Activated naive CD8-positive, alpha-beta T cell treated with anti-CD3 and anti-CD28 coated beads, Interleukin-2, amount 50 U/mL, for 24 hours (primary cell): ENCODE measurements at regions not wholly inside any gene's neighbourhood (a gene's known extent, or its start where the extent isn't known, plus 50 kb on each side); places are given as distances from the start of the nearest gene placed in this dataset.

ENCODE experiments used
- ATAC-seq: fragments of 150-1000 bp; cut with Tn5 transposase; one replicate; pipeline ENCODE4 v1.10.0; 2021
- DNase-seq: peaks from one replicate; pipeline ENCODE4 v3.0.0; 2021
- H3K27ac Mint-ChIP-seq: one replicate; pipeline ENCODE4 v1.8.0; 2021; ENCODE audit warnings: mild to moderate bottlenecking, mixed read lengths
- H3K27me3 Mint-ChIP-seq: one replicate; pipeline ENCODE4 v1.8.0; 2021; ENCODE audit warnings: mixed read lengths
- H3K36me3 Mint-ChIP-seq: one replicate; pipeline ENCODE4 v1.8.0; 2021; ENCODE audit warnings: low read depth, mixed read lengths
- H3K4me1 Mint-ChIP-seq: one replicate; pipeline ENCODE4 v1.8.0; 2021; ENCODE audit warnings: mixed read lengths
- H3K4me3 Mint-ChIP-seq: one replicate; pipeline ENCODE4 v1.8.0; 2021; ENCODE audit warnings: mild to moderate bottlenecking, moderate library complexity, mixed read lengths
- H3K9me3 Mint-ChIP-seq: one replicate; pipeline ENCODE4 v1.8.0; 2021; ENCODE audit warnings: mixed read lengths

GRCh38 chr6:105985098-105985815 is 100.9 kb upstream of the PRDM1 start:
- Mint-ChIP-seq H3K4me1 (peaks cover 21% of the 10 kb centered on the region), H3K4me3 (peak overlapping the region; percentile 18), H3K27ac (no peak overlapping the region), H3K27me3 (peaks cover 81% of the 10 kb centered on the region), H3K9me3 (peaks cover 4% of the 10 kb centered on the region), H3K36me3 (peaks cover 4% of the 10 kb centered on the region)
- ATAC-seq: no peak
- no peak for DNase-seq

DNA sequence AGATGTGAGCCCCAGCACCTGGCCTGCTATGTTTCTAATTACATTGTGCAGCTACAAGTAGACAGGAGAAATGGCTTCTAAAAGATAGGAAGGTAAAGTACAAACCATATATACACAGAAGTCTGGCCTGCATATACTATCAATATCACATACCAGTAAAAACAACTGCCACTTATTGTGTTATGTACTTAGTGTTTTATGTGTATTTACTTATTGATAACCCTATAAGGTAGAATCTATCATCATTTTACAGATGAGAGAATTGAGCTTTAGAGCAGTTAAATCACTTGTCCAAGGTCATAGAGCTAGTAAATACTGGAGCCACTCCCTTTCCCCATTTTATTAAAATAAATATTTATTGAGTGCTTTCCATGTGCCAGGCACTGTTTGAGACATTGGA is 102.4 kb upstream of the PRDM1 start:
- H3K27me3 Mint-ChIP-seq: peaks cover 75% of the 10 kb centered on the region
- H3K27ac Mint-ChIP-seq: no peak overlapping the region
- no peak for ATAC-seq
- peaks cover 6% of the 10 kb centered on the region for H3K36me3 Mint-ChIP-seq
- no peak overlapping the region for H3K4me3 Mint-ChIP-seq
- H3K4me1 Mint-ChIP-seq: peaks cover 28% of the 10 kb centered on the region
- no peak for DNase-seq
- peaks cover 4% of the 10 kb centered on the region for H3K9me3 Mint-ChIP-seq

GRCh38 chr6:105982761-105983540 is 103.2 kb upstream of the PRDM1 start:
- DNase-seq (no peak), ATAC-seq (no peak)
- Mint-ChIP-seq H3K4me3 (no peak overlapping the region), H3K9me3 (peaks cover 4% of the 10 kb centered on the region), H3K27me3 (peaks cover 69% of the 10 kb centered on the region), H3K27ac (no peak overlapping the region), H3K36me3 (peaks cover 6% of the 10 kb centered on the region), H3K4me1 (peaks cover 28% of the 10 kb centered on the region)

GRCh38 chr6:105981888-105982358 is 104.2 kb upstream of the PRDM1 start:
- Mint-ChIP-seq H3K27ac (no peak overlapping the region), H3K36me3 (peaks cover 6% of the 10 kb centered on the region)
- no peak for DNase-seq

GRCh38 chr6:105981002-105981887 is 104.9 kb upstream of the PRDM1 start:
- H3K27ac Mint-ChIP-seq: peak overlapping the region; percentile 80
- peaks cover 28% of the 10 kb centered on the region for H3K4me1 Mint-ChIP-seq
- ATAC-seq (no peak), DNase-seq (peak; percentile 33)
- peaks cover 4% of the 10 kb centered on the region for H3K9me3 Mint-ChIP-seq
- H3K4me3 Mint-ChIP-seq: peak overlapping the region; percentile 80
- peaks cover 57% of the 10 kb centered on the region for H3K27me3 Mint-ChIP-seq
- H3K36me3 Mint-ChIP-seq: peaks cover 6% of the 10 kb centered on the region

More at GRCh38 chr6:105981888-105982358, 104.2 kb upstream of the PRDM1 start:
- Mint-ChIP-seq H3K9me3 (peaks cover 4% of the 10 kb centered on the region), H3K4me3 (peak overlapping the region; percentile 57), H3K27me3 (peaks cover 64% of the 10 kb centered on the region), H3K4me1 (peaks cover 28% of the 10 kb centered on the region)
- ATAC-seq: no peak

GRCh38 chr6:105978974-105979373 is 107.2 kb upstream of the PRDM1 start:
- Mint-ChIP-seq H3K4me1 (peaks cover 24% of the 10 kb centered on the region), H3K27me3 (peaks cover 43% of the 10 kb centered on the region), H3K9me3 (peaks cover 4% of the 10 kb centered on the region), H3K27ac (no peak overlapping the region), H3K36me3 (peaks cover 6% of the 10 kb centered on the region), H3K4me3 (no peak overlapping the region)
- ATAC-seq: no peak
- no peak for DNase-seq

DNA sequence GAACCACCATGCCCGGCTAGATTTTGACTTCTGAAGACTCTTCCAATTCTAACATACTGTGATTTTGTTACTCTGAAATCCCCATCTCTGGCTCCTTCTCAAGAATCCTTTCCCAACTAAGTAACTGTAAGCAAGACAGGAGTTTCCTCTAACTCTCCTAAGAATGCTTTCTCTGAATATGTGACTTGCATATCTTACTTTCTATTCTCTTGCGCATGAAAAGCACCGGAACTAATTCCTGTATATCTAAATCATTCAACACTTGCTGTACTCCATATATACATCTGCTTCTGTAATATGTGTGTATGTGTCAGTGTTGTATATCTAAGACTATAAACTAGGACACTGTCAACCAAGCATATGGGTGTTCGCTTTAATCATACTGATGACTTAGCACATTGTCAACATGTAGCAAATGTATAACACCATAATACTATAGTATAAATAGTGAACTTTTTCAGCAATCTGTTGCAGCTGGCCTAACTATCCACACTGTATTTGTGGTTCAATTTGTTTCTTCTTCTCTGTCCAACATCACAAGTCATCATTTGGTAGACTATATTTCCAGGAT is 108.1 kb upstream of the PRDM1 start:
- Mint-ChIP-seq H3K4me3 (no peak overlapping the region), H3K27ac (no peak overlapping the region), H3K9me3 (peaks cover 12% of the 10 kb centered on the region), H3K27me3 (peaks cover 43% of the 10 kb centered on the region), H3K36me3 (peaks cover 6% of the 10 kb centered on the region), H3K4me1 (peaks cover 24% of the 10 kb centered on the region)
- ATAC-seq (no peak), DNase-seq (no peak)

DNA sequence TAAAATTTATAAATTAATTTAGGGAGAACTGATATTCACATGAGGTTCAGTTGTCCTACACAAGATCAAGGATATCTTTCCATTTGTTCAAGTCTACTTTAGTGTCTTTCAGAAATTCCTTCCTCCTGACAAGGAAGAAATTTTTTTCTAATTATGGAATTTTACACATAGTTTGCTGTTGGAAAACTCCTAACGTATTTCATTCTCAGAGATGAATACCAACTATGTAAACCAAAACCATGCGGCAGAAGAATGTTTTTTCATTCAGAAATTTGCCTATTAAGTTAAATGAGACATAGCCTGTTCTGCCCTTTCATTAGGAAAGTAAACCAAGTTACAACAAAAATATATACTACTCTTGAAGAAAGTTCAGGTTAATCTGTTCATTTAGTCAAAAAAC is 111.2 kb upstream of the PRDM1 start:
- H3K4me1 Mint-ChIP-seq: peaks cover 7% of the 10 kb centered on the region
- ATAC-seq (no peak), DNase-seq (no peak)
- H3K27me3 Mint-ChIP-seq: peaks cover 21% of the 10 kb centered on the region
- no peak overlapping the region for H3K27ac Mint-ChIP-seq
- H3K4me3 Mint-ChIP-seq: no peak overlapping the region
- peaks cover 2% of the 10 kb centered on the region for H3K36me3 Mint-ChIP-seq
- peaks cover 32% of the 10 kb centered on the region for H3K9me3 Mint-ChIP-seq

DNA sequence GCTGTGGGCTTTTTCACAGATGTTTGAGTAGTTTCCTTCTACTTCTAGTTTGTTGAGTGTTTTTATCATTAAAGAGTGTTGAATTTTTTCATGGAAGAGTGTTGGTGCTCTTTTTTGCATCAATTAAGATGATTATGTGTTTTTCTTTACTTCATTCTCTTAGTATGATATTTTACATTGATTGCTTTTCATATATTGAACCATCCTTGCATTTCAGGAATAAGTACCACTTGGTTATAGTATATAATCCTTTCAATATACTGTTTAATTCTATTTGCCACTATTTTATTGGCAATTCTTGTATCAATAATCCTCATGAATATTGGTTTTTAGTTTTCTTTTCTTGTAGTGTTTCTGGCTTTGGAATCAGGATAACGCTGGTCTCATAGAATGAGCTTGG is 113.7 kb upstream of the PRDM1 start:
- Mint-ChIP-seq H3K4me3 (no peak overlapping the region), H3K27me3 (peaks cover 16% of the 10 kb centered on the region), H3K9me3 (peaks cover 47% of the 10 kb centered on the region), H3K4me1 (no peaks in the 10 kb centered on the region), H3K36me3 (peaks cover 6% of the 10 kb centered on the region), H3K27ac (no peak overlapping the region)
- ATAC-seq (no peak), DNase-seq (no peak)

DNA sequence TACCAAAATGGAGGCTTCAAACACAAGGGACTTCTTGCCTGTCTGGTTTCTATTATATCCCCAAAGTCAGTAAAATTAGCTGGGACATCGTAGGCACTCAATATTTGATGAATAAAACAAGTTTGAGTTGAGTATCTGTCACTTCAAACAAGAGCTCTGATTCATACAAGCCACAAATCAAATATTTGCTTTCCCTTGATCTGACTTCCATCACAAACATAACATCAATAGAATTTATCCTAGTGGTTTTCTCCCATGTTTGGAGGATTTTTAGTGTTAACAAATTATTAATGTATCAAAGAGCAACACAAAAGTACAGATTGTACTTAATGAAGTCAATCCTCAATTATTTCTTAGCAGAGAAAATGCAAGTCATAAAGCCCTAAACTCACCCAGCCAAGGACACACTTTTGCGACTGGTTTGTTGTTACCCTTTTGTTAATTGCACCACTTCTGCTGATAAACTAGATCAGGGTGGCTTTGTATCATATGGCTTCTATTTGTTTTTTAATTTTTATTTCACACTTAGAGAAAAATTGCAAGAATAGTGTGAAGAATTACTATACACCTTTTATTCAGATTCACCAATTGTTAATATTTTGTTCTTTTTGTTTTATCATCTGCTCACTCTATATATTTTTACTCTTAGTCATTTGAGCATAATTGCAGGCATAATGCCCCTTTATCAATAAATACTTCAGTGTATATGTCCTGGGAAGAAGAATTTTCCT is 117.4 kb upstream of the PRDM1 start:
- DNase-seq: no peak
- H3K4me3 Mint-ChIP-seq: no peak overlapping the region
- no peaks in the 10 kb centered on the region for H3K4me1 Mint-ChIP-seq
- H3K9me3 Mint-ChIP-seq: peaks cover 46% of the 10 kb centered on the region
- ATAC-seq: no peak
- no peak overlapping the region for H3K27ac Mint-ChIP-seq
- H3K27me3 Mint-ChIP-seq: peaks cover 11% of the 10 kb centered on the region
- H3K36me3 Mint-ChIP-seq: peaks cover 6% of the 10 kb centered on the region

GRCh38 chr6:105967917-105968602 is 118.1 kb upstream of the PRDM1 start:
- H3K4me3 Mint-ChIP-seq: no peak overlapping the region
- peaks cover 7% of the 10 kb centered on the region for H3K27me3 Mint-ChIP-seq
- peaks cover 6% of the 10 kb centered on the region for H3K36me3 Mint-ChIP-seq
- no peak for ATAC-seq
- DNase-seq: no peak
- peaks cover 39% of the 10 kb centered on the region for H3K9me3 Mint-ChIP-seq
- H3K4me1 Mint-ChIP-seq: no peaks in the 10 kb centered on the region
- H3K27ac Mint-ChIP-seq: no peak overlapping the region

- ATAC-seq: no peak
- peaks cover 23% of the 10 kb centered on the region for H3K9me3 Mint-ChIP-seq
- H3K36me3 Mint-ChIP-seq: peaks cover 6% of the 10 kb centered on the region
- peaks cover 7% of the 10 kb centered on the region for H3K27me3 Mint-ChIP-seq
- no peak overlapping the region for H3K27ac Mint-ChIP-seq
- no peak overlapping the region for H3K4me3 Mint-ChIP-seq
- DNase-seq: no peak
- no peaks in the 10 kb centered on the region for H3K4me1 Mint-ChIP-seq
Measured at GRCh38 chr6:105966481-105966880, 119.7 kb upstream of the PRDM1 start.
